HG03045 (cell line): ENCODE measurements at regions not wholly inside any gene's neighbourhood (a gene's known extent, or its start where the extent isn't known, plus 50 kb on each side); places are given as distances from the start of the nearest gene placed in this dataset.

ENCODE experiments used
- ATAC-seq: cut with Tn5 transposase; IDR thresholded peaks from one replicate; pipeline ENCODE4 v1.9.1; 2021; ENCODE audit warnings: mild to moderate bottlenecking, moderate library complexity; ENCODE audit not compliant: unreplicated experiment

DNA sequence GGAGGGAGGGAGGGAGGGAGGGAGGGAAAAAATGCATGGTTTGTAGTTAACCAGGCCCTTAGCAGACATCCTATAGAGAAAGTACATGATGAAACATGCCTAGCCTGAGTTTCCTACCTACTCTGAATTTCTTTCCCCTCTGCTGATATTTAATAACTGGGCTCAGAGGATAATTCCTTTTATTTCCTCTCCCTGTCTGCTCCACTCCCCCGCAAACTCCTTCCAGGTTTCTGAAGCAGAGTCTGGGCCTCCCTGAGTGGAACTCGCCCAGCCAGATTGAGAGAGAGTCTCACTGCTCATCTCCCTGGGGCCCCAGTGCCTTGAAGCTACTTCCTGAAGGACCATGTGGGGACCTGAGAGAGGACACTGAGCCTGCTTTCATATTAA is 111.9 kb upstream of the SLC44A3 start:
- ATAC-seq, result no peak

DNA sequence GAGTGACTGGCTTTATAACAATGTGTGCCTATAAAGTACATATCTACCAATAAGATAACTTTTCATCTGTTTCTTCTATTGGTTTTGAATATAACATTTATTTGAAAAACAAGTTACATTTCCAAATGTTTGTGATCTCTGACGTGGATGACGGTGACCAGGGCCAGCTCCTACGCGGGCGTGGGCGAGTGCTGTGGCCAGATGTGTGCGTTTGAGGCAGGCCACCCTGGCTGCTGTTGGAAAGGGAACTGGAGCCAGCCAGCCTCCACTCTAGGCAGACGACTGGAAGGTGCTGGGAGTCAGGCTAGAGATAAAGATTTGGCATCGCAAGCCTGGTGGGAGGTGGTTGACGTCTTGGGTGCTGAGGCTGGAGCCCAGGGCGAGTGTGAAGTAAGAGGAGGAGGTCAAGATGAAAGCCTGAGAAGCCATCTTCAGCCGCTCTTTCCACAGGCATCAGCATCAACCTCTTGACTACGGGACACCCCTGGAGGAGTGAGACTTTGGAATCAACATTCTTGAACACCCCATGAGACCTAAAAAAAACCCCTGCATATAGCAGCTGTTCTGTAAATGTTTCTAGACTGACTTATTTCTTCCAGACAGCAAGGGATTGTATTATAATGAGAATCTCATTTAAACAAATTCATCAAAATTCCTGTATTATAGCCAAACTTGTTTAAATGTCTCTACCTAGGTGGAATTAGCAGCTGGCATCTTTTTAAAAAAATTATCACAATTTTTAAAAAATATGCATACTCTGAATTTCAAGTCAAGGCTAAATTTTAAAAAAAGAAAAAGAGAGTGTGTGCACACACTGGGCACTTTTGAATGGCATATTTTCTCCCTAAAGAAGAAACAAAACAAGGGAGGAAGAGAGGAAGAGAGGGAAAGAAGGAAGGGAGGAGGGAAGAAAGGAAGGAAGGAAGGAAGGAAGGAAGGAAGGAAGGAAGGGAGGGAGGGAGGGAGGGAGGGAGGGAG is 112.5 kb upstream of the SLC44A3 start:
- ATAC-seq, result no peak

DNA sequence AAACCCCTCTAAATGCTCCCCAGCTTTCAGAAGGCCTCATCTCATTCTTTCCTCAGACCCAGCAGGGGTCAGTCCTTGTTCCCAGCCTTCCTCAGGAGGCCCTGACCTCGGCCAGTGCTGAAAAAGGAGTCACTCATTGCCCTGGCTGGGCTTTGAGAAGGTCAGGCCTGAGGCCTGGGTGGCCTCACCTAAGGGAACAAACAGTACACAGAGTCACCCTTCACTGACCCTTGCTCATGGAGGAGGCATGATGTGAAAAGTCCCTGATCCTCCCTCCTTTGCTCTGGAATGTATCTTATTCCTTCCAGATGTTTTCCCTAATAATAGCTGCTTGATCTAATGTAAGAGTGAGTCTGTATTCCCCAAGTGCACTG is 117.7 kb upstream of the SLC44A3 start:
- ATAC-seq, result no peak

DNA sequence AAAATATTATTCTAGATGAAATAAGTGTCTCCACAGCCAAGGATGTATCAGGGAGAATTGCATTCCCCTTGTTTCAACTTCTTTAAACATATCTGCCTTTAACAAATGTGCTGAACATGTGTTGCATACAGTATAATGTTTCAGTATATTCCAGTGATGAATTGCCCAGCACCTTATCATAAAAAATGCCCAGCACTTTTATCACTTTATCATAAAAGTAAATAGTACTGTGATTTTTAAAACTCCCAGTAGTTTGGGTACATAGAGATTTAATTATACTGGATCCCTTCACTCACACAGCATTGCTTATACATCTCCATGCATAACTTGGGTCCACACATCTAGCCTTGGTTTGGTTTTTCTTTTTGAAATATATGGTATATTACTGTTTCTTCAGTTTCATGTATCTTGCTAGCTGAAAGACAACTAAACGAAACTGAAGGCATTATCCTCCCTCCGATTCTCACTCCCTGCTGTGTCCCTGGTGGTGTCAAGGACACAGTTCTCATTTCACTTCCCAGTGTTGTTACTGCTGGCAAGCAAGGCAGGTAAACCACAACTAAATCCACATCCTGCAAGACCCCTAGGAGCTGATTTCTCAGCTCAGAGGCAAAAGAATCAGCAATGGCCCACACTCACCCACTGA is 118.2 kb upstream of the SLC44A3 start:
- no peak for ATAC-seq

DNA sequence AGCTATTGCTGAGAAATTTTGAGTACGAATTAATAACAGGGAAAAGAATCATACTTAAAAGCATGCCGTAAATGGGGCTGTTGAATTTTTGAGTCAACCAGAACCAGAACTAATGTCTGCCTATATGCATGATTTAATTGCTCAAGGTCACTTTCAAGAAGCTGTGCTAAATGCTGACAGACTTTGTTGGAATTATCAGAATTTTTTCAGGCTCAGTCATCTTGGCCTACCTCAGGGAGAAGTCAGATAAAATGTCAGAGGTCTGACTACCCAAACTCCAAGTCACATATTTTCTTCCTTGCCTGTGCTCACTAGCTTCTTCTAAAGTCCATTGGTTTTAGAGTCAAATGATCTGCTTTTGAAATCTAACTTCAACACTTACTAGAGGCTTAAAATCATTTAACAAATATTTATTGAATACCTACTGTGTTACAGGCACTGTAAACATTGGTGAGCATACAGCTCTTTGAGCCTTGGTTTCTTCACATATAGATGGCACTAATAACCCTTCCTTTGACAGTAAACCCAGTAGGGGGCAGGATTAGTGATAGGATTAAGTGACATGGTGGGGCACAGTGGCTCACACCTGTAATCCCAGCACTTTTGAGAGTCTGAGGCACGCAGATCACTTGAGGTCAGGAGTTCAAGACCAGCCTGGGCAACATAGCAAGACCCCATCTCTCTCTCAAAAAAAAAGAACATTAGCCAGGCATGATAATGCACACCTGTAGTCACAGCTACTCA is 121.2 kb upstream of the SLC44A3 start:
- ATAC-seq, result no peak

DNA sequence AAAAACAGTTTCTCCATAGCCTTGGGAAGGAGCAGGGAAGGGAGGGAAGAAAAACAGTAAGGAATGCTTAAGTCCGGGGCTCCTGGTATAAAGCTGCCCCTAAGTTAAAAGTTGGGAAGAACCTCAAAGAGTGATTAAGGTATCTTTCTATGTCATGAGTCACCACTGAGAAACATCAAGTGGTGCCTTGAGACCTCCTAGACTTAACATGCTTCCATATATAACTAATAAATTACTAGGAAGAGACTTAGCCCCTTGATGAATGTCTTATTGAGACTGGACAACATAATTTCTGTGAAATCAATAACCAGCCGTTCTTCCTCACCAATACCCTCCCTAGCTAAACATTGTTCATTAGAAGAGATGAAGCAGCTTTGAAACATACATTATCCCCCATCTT is 121.8 kb upstream of the SLC44A3 start:
- ATAC-seq, result no peak

DNA sequence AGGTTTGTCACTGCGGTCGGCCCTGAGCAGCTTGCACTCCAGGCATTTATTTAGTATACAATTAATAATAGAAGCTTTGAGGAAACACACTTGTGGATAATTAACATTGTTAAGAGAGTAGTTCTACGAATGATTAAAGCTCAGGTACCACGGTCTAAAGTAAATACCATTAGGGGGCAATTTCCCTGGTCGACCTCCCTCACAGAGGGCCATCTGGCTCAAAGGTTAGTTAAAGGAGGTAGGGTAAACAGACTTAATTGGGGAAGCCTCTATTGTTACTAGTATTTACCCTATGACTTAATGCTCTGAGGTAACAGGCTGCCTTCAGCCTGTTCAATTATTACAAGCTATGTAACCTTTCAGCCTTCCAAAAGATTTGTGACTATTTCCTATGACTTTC is 122.3 kb upstream of the SLC44A3 start:
- no peak for ATAC-seq

DNA sequence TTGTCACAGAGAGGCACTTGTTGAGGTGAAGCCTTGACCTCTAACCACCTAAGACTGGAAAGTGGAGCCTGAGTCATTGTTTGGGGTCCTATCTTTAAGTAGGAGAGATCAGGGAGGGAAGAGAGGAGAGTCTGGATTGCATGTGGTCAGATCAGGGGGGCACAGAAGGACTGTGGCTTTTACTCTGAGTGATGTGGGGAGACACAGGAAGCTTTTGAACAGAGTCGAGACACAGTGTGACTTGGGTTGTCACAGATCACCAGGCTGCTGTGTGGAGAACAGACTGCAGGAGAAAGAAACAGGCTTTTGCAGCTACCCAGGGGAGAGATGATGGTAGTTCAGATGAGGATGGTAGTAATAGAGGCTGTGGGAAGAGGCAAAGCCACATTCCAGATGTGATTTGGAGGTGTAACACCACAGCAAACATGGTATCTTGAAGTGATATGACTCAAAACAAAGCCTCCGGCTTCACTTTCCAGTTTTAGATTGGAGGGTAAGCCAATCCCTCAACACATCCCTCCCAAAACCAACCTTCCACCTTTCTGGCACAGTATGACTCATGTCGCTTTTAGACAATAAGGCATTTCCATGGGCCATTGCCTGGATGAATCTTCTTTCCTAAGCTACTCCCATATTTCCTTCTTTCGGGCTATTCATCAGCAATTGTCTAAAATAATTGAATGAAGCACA is 125.8 kb upstream of the SLC44A3 start:
- no peak for ATAC-seq

DNA sequence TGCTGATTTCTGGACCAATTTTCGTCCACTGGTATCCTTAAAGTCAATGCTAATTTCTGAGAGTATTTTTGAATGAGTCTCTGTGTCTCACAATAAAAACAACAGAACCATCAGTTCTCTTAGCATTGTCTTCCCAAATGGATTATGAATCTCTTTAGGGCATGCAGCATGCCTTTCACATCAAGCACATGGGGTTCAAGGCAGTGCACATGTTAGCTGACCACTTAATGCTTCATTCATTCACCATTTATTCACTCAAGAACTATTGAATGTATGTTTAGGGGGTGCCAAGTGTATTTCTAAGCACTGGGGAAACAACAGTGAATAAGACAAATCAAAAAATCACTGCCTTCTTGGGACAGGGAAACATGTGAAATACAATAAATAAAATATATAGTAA is 126.7 kb upstream of the SLC44A3 start:
- ATAC-seq, result no peak

DNA sequence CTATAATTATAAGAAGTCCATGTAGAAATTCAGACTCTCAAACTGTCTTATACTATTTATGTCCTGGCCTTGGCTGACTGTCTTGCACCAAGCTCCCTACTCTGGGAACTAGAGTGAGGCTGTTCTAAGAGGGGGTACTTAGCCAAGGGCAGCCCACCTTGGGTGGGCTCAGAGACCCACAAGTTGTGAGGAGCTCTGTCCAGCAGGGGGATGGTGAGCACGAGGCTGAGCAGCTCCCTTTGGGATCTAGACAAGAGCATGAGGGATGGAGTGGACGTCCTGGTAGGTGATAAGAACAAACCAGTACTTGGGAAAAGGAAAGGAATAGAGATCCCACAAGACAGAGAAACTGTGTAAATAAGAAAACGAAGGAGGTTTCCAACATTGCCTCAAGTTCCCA is 127.1 kb upstream of the SLC44A3 start:
- ATAC-seq, result no peak

DNA sequence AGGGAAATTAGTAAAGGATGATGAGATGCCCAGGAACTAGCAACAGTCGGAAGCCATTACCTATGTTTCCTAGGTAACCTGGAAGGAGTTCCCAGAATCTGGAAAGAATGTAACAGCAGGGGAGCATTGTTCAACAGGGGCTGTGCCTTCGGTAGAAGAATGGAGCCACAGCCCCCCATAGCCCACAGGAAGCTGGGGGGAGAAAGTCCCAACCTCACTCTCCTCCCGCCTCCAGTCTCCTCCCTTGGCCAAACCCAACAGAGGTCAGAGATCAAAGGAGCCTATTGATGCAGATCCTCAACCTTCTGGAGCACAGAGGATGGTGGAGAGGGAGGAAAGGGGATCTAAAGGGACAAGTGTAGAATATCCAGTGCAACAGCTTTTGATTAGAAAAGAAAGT is 131.5 kb upstream of the SLC44A3 start:
- no peak for ATAC-seq

DNA sequence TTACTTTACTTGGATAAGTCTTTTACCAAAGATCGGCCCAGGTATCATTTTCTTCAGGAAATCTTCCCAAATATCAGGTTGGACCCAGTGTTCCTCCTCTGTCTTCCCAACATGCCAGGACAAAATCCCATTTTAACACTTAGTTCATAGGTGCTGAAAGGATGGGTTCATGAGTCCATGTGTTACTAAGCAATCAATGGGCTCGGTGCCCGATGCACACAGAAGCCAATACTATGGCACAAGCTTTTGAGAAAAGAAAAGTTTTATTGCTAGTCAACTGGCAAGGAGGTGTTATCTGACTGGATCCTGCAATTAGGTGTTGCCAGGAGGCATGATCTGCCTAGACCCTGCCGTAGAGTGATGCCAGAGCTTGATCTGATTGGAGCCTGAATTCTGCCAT is 133.3 kb upstream of the SLC44A3 start:
- no peak for ATAC-seq

DNA sequence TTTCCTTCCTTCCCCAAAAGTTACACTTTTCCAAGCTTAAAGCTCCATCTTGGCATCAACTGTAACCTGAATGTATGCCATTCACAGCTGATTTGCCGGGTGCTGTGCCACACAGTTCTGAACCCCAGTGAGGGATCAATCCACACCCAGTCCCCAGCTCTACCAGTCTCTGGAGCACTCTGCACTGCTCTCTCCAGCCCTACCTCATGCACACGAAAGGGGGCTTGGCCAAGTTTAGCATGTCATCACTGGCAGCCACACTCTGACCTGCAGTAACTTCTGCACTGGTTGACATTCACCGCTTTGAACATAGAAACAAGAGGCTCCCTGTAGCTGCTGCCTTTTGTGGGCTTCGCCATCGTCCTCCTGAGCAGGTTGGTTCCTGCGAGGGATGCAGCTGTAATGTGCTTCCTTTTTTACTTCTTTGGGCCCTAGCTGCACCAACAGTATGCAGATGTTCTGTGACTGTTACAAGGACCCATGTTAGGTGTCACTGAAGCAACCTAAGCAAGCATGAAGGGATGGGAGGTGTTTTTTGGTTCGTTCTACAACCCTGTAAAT is 135.4 kb upstream of the SLC44A3 start:
- no peak for ATAC-seq

DNA sequence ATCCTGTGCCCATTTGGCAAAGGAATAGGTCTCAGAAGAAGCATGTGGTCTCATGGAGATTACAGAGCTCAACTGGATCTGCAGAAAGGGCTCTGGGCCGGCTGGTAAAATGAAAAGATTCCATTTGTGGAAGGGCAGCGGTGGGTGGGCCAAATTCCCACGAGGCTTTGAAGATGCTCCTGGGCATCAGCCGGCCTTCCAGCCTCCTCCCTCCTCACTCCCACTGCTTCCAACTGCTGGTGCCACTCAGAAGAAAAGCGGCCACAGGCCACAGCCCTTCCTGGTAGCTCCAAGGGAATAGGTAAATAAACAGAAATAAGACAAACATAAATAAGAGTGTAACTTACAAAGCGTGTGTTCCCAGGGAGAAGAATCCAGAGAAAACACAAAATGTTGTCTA is 136.3 kb upstream of the SLC44A3 start:
- no peak for ATAC-seq

DNA sequence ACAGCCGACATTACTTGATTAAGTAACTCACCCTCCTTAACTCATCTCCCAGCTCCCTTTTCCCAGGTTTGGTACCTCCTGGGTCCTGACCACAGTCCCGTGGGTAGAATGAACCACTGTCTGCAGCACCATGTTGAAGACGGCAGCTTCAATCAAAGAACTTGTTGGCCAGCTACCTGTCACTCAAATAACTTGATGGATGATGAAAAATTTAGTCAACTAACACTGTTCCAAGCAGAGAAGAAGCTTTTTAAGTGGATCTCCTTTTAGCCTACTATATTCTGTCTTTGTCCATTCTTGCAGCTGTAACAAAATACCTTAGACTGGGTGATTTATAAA is 138.4 kb upstream of the F3 start:
- ATAC-seq, result no peak

DNA sequence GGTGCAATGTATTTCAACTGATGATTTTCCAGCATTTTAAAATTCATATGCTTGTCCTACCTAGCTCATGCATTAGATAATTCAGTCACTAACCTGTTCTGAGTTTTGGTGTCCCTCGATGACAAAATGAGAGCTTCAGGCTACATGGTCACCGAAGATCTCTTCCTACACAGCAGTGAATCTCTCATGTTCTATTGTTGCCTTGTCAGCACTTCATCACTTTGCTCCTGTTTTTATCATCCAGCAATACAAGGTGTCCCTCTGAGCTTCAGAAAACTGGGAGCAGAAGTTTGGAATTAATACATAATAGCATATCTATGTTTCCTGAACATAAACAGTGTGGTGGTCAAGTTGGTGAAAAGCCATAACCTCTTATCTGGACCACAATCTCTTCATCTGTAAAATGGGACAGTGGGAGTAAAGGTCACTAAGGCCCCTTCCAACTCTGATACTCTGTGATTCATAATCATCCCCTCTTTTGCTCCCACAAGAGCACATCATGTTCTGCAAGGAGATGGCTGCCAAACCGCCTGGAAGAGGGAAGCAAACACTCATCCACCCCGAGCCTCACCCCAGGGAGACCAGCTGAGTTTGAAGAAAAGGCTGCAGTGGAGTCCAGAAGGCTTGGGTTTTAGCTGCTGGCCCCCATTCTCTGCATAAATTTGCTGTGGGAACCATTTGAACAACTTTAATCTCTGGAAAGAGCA is 137.9 kb upstream of the F3 start:
- no peak for ATAC-seq

DNA sequence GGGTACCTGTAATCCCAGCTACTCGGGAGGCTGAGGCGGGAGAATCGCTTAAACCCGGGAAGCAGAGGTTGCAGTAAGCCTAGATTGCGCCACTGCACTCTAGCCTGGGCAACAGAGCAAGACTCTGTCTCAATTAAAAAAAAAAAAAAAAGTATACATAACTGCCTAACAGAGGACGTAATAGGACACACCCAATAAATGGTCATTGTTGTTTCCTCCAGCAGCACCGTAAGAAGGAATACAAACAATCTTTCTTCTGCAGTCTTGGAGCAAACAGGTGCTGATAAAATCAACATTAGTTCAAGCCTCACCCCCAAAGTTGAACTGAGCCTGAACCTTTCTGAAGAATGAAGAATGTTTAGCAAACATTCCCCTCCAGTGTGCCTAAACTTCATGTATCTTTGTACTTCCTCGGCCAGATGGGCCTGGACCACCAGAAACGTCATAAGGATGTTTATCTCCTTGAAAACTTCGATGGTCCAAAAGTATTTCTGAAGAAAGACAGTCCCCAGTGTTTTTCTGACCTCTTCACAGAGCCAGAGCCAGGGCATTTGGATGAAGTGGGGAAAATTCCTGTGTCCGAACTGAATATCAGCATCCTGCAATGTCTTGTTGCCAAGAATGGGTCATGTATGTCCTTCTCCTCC is 136.8 kb upstream of the F3 start:
- no peak for ATAC-seq

DNA sequence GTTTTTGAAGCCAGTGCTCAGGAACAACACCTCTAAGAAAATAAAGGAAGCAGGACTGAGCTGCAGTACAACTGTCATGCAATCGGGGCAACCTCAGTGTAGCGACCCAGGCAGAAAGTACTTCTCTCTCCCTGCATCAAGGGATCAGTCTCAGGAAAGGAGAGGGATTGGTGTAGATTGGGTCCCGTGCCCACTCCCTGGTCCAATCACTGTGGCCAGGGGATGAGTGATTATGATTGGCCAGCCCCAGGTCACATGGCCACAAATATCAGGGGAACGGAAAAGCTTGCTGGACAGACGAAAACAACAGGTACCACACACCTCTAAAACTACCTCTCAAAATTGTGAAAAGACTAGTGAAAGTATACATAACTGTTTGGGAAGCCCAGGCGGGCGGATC is 136.2 kb upstream of the F3 start:
- ATAC-seq, result no peak

DNA sequence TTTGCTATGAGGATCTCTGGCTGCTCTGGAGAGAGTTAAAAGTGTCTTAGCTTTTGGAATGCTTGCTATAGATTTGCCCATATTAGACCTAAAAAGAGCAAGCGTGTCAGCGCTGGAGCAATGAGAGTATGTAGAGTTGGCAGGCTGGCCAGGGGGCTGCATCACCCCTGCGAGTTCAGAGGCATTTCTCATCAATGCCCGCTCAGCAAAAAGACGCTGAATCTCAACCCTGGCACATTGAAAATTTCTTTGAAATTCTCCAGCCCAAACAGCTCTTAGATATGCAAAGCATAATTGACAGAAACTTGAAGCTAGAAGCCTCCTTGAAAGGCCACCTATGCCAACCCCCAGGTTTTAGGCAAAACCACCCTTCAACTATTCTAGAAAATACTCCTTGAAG is 135.5 kb upstream of the F3 start:
- no peak for ATAC-seq

DNA sequence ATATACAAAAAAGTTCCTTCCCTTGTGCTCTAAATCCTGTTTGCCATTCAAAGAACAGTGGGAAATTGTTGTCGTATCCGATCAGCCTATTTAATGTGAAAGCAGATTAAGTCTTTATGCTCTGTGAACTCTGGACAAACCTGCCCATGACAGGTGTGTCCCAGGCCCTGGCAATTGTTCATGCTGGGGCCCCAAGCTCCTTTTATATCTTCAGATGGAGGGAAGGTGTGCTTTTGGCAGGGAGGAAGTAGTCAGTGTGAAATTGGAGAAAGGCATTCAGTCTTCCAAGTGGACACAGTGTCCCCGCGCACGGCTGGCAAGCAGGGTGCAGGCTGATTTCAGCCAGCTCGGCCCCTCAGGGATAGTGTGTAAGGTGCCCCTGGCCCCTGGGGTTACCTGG is 135.1 kb upstream of the F3 start:
- ATAC-seq, result no peak
